Gastroesophageal sphincter (tissue), 4 donors: ENCODE measurements at regions not wholly inside any gene's neighbourhood (a gene's known extent, or its start where the extent isn't known, plus 50 kb on each side); places are given as distances from the start of the nearest gene placed in this dataset.

ENCODE experiments used
- ATAC-seq: fragments of 150-250 bp; one replicate; pipeline ENCODE4 v1.9.1; 2016; ENCODE audit warnings: mild to moderate bottlenecking, moderate library complexity
- H3K27ac ChIP-seq, 4 donors: fragments of 200-600 bp; sonication (generic) in 3 of 4; 1 replicate in 3 of 4; 2 replicates in 1 of 4; pipeline ENCODE4 v1.5.1; 2016 to 2019
- H3K27me3 ChIP-seq: fragments of 200-600 bp; sonication (generic); one replicate; pipeline ENCODE4 v1.5.1; 2019
- H3K36me3 ChIP-seq, 2 donors: fragments of 200-600 bp; sonication (generic); one replicate each; pipeline ENCODE4 v1.5.1; 2019; ENCODE audit warnings: control low read depth in 1 of 2
- H3K4me1 ChIP-seq, 3 donors: fragments of 200-600 bp; sonication (generic); 1 replicate in 2 of 3; 2 replicates in 1 of 3; pipeline ENCODE4 v1.5.1; 2016 to 2019; ENCODE audit warnings: control low read depth in 2 of 3
- H3K4me3 ChIP-seq, 2 donors: fragments of 200-600 bp; sonication (generic); one replicate each; pipeline ENCODE4 v1.5.1; 2019; ENCODE audit warnings: mild to moderate bottlenecking in 1 of 2, moderate library complexity in 1 of 2
- H3K9me3 ChIP-seq, 3 donors: fragments of 200-600 bp; sonication (generic); one replicate each; pipeline ENCODE4 v1.5.1; 2017 to 2019; ENCODE audit warnings: control low read depth in 2 of 3
- CTCF ChIP-seq, 4 experiments: fragments of 200-600 bp in 2 of 4; fragments of 450-650 bp in 2 of 4; sonication (generic) in 1 of 4; IDR thresholded peaks; one replicate each; pipeline ENCODE4 v1.5.1; 2017 to 2019; ENCODE audit warnings: antibody characterized with exemption in 4 of 4, mild to moderate bottlenecking in 2 of 4, moderate library complexity in 2 of 4
- EP300 ChIP-seq: sonication (generic); formaldehyde crosslinking; IDR thresholded peaks from one replicate; pipeline ENCODE4 v1.6.1; 2017; ENCODE audit warnings: antibody characterized with exemption, mild to moderate bottlenecking
- POLR2A ChIP-seq, 2 donors: fragments of 450-650 bp; IDR thresholded peaks; one replicate each; pipeline ENCODE4 v1.6.1; 2017; ENCODE audit warnings: antibody characterized with exemption in 2 of 2, mild to moderate bottlenecking in 2 of 2, moderate library complexity in 1 of 2
- POLR2AphosphoS5 ChIP-seq: sonication (generic); formaldehyde crosslinking; IDR thresholded peaks from one replicate; pipeline ENCODE4 v1.6.1; 2017; ENCODE audit warnings: antibody characterized with exemption
- WGBS, 2 donors: methylation state at CpG; one replicate each; pipeline ENCODE4 v1.1.5; 2018; ENCODE audit warnings: low coverage in 1 of 2; 5-methylcytosine and 5-hydroxymethylcytosine counted together

- no peak for TF ChIP-seq POLR2AphosphoS5
- no peak for TF ChIP-seq POLR2A (IDR thresholded peaks at IDR 0.05)
- TF ChIP-seq EP300: no peak
- TF ChIP-seq CTCF (IDR thresholded peaks at IDR 0.05): no peak
- Histone ChIP-seq H3K27ac (no peak overlapping the region), H3K4me1 (peaks cover 0 to 5% (median 0%) of the 10 kb centered on the region in 3 donors), H3K9me3 (no peaks in the 10 kb centered on the region), H3K36me3 (no peaks in the 10 kb centered on the region), H3K4me3 (no peak overlapping the region), H3K27me3 (no peaks in the 10 kb centered on the region)
- no peak for ATAC-seq
- WGBS, 2 donors: 50 to 68% methylated on average over 1 to 3 of the region's 5 CpGs
These were observed 112.9 kb upstream of the ATP8B1 start for GRCh38 chr18:57915865-57916582.

GRCh38 chr18:57915248-57915647, 112.1 kb upstream of the ATP8B1 start:
- Histone ChIP-seq H3K36me3 (no peaks in the 10 kb centered on the region), H3K27me3 (no peaks in the 10 kb centered on the region), H3K27ac (no peak overlapping the region), H3K4me3 (no peak overlapping the region), H3K4me1 (peaks cover 0 to 5% (median 0%) of the 10 kb centered on the region in 3 donors), H3K9me3 (no peaks in the 10 kb centered on the region)
- no peak for ATAC-seq
- TF ChIP-seq POLR2AphosphoS5 (no peak), EP300 (no peak), POLR2A (IDR thresholded peaks at IDR 0.05) (no peak), CTCF (IDR thresholded peaks at IDR 0.05) (no peak)
- 14 to 50% methylated on average over 1 to 2 of the region's 2 CpGs for WGBS, 2 donors

GRCh38 chr18:57913686-57914085, 110.6 kb upstream of the ATP8B1 start:
- Histone ChIP-seq H3K4me1 (peaks cover 0 to 5% (median 0%) of the 10 kb centered on the region in 3 donors), H3K27me3 (no peaks in the 10 kb centered on the region), H3K27ac (no peak overlapping the region), H3K4me3 (no peak overlapping the region), H3K9me3 (no peaks in the 10 kb centered on the region), H3K36me3 (no peaks in the 10 kb centered on the region)
- 94 to 100% methylated on average over 2 to 5 of the region's 5 CpGs for WGBS, 2 donors
- TF ChIP-seq EP300 (no peak), POLR2A (IDR thresholded peaks at IDR 0.05) (no peak), CTCF (IDR thresholded peaks at IDR 0.05) (no peak), POLR2AphosphoS5 (no peak)
- ATAC-seq: no peak

GRCh38 chr18:57910817-57911216, 107.7 kb upstream of the ATP8B1 start:
- Histone ChIP-seq H3K36me3 (no peaks in the 10 kb centered on the region), H3K4me3 (no peak overlapping the region), H3K27ac (no peak overlapping the region), H3K27me3 (no peaks in the 10 kb centered on the region), H3K4me1 (peaks cover 0 to under 1% (median 0%) of the 10 kb centered on the region in 3 donors), H3K9me3 (no peaks in the 10 kb centered on the region)
- ATAC-seq: no peak
- TF ChIP-seq POLR2AphosphoS5: no peak
- TF ChIP-seq POLR2A (IDR thresholded peaks at IDR 0.05): no peak
- TF ChIP-seq EP300: no peak
- no peak for TF ChIP-seq CTCF (IDR thresholded peaks at IDR 0.05)
- 74 to 92% methylated on average over 2 to 4 of the region's 7 CpGs for WGBS, 2 donors

- Histone ChIP-seq H3K36me3 (no peaks in the 10 kb centered on the region), H3K4me3 (no peak overlapping the region), H3K27ac (no peak overlapping the region), H3K27me3 (no peaks in the 10 kb centered on the region), H3K9me3 (no peaks in the 10 kb centered on the region), H3K4me1 (no peaks in the 10 kb centered on the region)
- TF ChIP-seq POLR2AphosphoS5 (no peak), EP300 (no peak), POLR2A (IDR thresholded peaks at IDR 0.05) (no peak), CTCF (IDR thresholded peaks at IDR 0.05) (no peak)
- ATAC-seq: no peak
- WGBS, 2 donors: 80% methylated on average over 1 of the region's 2 CpGs; no CpG with 5 or more reads in 1 of the 2 donors
These were observed 107.0 kb upstream of the ATP8B1 start for GRCh38 chr18:57910134-57910533.
